Testis (tissue), 2 donors: ENCODE measurements at regions not wholly inside any gene's neighbourhood (a gene's known extent, or its start where the extent isn't known, plus 50 kb on each side); places are given as distances from the start of the nearest gene placed in this dataset.

Source experiments
- CTCF ChIP-seq, 3 experiments: fragments of 450-650 bp in 2 of 3; fragments of 200-600 bp in 1 of 3; sonication (generic) in 1 of 3; IDR thresholded peaks; one replicate each; pipeline ENCODE4 v1.5.1; 2016 to 2019; ENCODE audit warnings: antibody characterized with exemption in 3 of 3, mild to moderate bottlenecking in 2 of 3, moderate library complexity in 1 of 3
- POLR2A ChIP-seq: fragments of 450-650 bp; IDR thresholded peaks from one replicate; pipeline ENCODE4 v1.6.1; 2017; ENCODE audit warnings: antibody characterized with exemption, mild to moderate bottlenecking, moderate library complexity

- TF ChIP-seq CTCF (IDR thresholded peaks at IDR 0.05) (no peak), POLR2A (no peak)
These were observed 469.3 kb upstream of the MEX3C start for GRCh38 chr18:51666763-51667191.
